GM23338 (cell line): ENCODE measurements at regions not wholly inside any gene's neighbourhood (a gene's known extent, or its start where the extent isn't known, plus 50 kb on each side); places are given as distances from the start of the nearest gene placed in this dataset.

Experiments
- ATAC-seq: fragments of 200-7000 bp; cut with Tn5 transposase; 3 replicates; pipeline ENCODE4 v1.9.1; 2020
- DNase-seq: peaks from one replicate; pipeline ENCODE4 v3.0.0-alpha.2; 2015; ENCODE audit warnings: low spot score
- H2AFZ ChIP-seq: fragments of 200-600 bp; sonication (generic); 2 replicates; pipeline ENCODE4 v1.8.0; 2016; ENCODE audit warnings: antibody characterized with exemption, mild to moderate bottlenecking, moderate library complexity
- H3F3A ChIP-seq: fragments of 200-600 bp; sonication (generic); replicated peaks from 2 replicates; pipeline ENCODE4 v1.8.0; 2017; ENCODE audit warnings: antibody characterized with exemption, mixed run types, low read depth
- H3K27ac ChIP-seq: fragments of 200-600 bp; sonication (generic); 2 replicates; pipeline ENCODE4 v1.6.1; 2016; ENCODE audit warnings: low read depth
- H3K27me3 ChIP-seq: fragments of 200-600 bp; sonication (generic); 2 replicates; pipeline ENCODE4 v1.8.0; 2016; ENCODE audit warnings: mild to moderate bottlenecking, mixed run types, moderate library complexity; ENCODE audit not compliant: insufficient read depth
- H3K36me3 ChIP-seq: fragments of 200-600 bp; sonication (generic); 2 replicates; pipeline ENCODE4 v1.8.0; 2016; ENCODE audit warnings: mild to moderate bottlenecking; ENCODE audit not compliant: insufficient read depth
- H3K4me1 ChIP-seq: fragments of 200-600 bp; sonication (generic); 2 replicates; pipeline ENCODE4 v1.8.0; 2016; ENCODE audit warnings: mild to moderate bottlenecking, moderate library complexity; ENCODE audit not compliant: insufficient read depth
- H3K4me2 ChIP-seq: fragments of 200-600 bp; sonication (generic); 2 replicates; pipeline ENCODE4 v1.7.1; 2017; ENCODE audit warnings: mixed run types
- H3K4me3 ChIP-seq: fragments of 200-600 bp; sonication (generic); 2 replicates; pipeline ENCODE4 v1.6.1; 2016; ENCODE audit warnings: mixed run types
- H3K79me2 ChIP-seq: fragments of 200-600 bp; sonication (generic); replicated peaks from 2 replicates; pipeline ENCODE4 v1.8.0; 2017; ENCODE audit warnings: mild to moderate bottlenecking; ENCODE audit not compliant: insufficient read depth
- H3K9me2 ChIP-seq: fragments of 200-600 bp; sonication (generic); 2 replicates; pipeline ENCODE4 v1.8.0; 2017; ENCODE audit not compliant: insufficient read depth
- H4K20me1 ChIP-seq: fragments of 200-600 bp; sonication (generic); replicated peaks from 2 replicates; pipeline ENCODE4 v1.8.0; 2017; ENCODE audit warnings: mild to moderate bottlenecking; ENCODE audit not compliant: insufficient read depth
- H3K27ac Mint-ChIP-seq: 2 replicates; pipeline ENCODE4 v1.8.0; 2020; ENCODE audit warnings: inconsistent platforms, mild to moderate bottlenecking, moderate library complexity, mixed read lengths
- H3K27me3 Mint-ChIP-seq: 3 replicates; pipeline ENCODE4 v1.8.0; 2022; ENCODE audit warnings: low read depth, mild to moderate bottlenecking, moderate library complexity, mixed read lengths, inconsistent platforms; ENCODE audit not compliant: insufficient read depth, poor library complexity
- H3K36me3 Mint-ChIP-seq: 3 replicates; pipeline ENCODE4 v1.8.0; 2021; ENCODE audit warnings: low read depth, mild to moderate bottlenecking, inconsistent platforms, moderate library complexity, mixed read lengths
- H3K4me1 Mint-ChIP-seq: 3 replicates; pipeline ENCODE4 v1.8.0; 2020; ENCODE audit warnings: mild to moderate bottlenecking, inconsistent platforms, mixed read lengths
- H3K4me3 Mint-ChIP-seq: 3 replicates; pipeline ENCODE4 v1.8.0; 2021; ENCODE audit warnings: moderate library complexity, mild to moderate bottlenecking, inconsistent platforms, mixed read lengths
- H3K9me3 Mint-ChIP-seq: 3 replicates; pipeline ENCODE4 v1.8.0; 2020; ENCODE audit warnings: moderate library complexity, mild to moderate bottlenecking, inconsistent platforms, mixed read lengths
- CREB1 ChIP-seq: fragments of 250-450 bp; sonication (Bioruptor Pico); IDR thresholded peaks from 2 replicates; pipeline ENCODE4 v1.5.0; 2020; ENCODE audit warnings: low read depth, mild to moderate bottlenecking, moderate library complexity
- EZH2 ChIP-seq: fragments of 200-600 bp; sonication (generic); IDR thresholded peaks from one replicate; pipeline ENCODE4 v1.8.0; 2017; ENCODE audit warnings: antibody characterized with exemption, mild to moderate bottlenecking, low read depth; ENCODE audit not compliant: unreplicated experiment
- EZH2phosphoT487 ChIP-seq: fragments of 200-600 bp; sonication (generic); IDR thresholded peaks from one replicate; pipeline ENCODE4 v1.8.1; 2018; ENCODE audit warnings: antibody characterized with exemption; ENCODE audit not compliant: unreplicated experiment
- JUNB ChIP-seq: IDR thresholded peaks from one replicate; pipeline ENCODE4 v1.6.1; 2016; ENCODE audit warnings: antibody characterized with exemption; ENCODE audit not compliant: unreplicated experiment
- NANOG ChIP-seq: IDR thresholded peaks from 2 replicates; pipeline ENCODE4 v1.6.1; 2016; ENCODE audit warnings: antibody characterized with exemption, borderline replicate concordance
- POLR2AphosphoS5 ChIP-seq: IDR thresholded peaks from 2 replicates; pipeline ENCODE4 v1.6.1; 2016; ENCODE audit warnings: antibody characterized with exemption, low read depth
- STAT1 ChIP-seq: IDR thresholded peaks from one replicate; pipeline ENCODE4 v1.6.1; 2016; ENCODE audit warnings: antibody characterized with exemption; ENCODE audit not compliant: unreplicated experiment
- ZNF114 ChIP-seq: fragments of 250-450 bp; sonication (Bioruptor Pico); IDR thresholded peaks from 2 replicates; pipeline ENCODE4 v1.5.0; 2020; ENCODE audit warnings: mild to moderate bottlenecking, moderate library complexity
- ZNF331 ChIP-seq: fragments of 250-450 bp; sonication (Bioruptor Pico); IDR thresholded peaks from 2 replicates; pipeline ENCODE4 v1.5.0; 2020; ENCODE audit warnings: low read depth, mild to moderate bottlenecking, moderate library complexity
- TF ChIP-seq, protein P1 (sequence below), 2 experiments: fragments of 200-600 bp in 1 of 2; sonication (generic) in 1 of 2; conservative IDR thresholded peaks; 2 replicates each; pipeline versions ENCODE4 v1.5.1 to v1.6.1; 2016 to 2017; ENCODE audit warnings: antibody characterized with exemption in 2 of 2, low read depth in 2 of 2, mild to moderate bottlenecking in 2 of 2, moderate library complexity in 1 of 2
- TF ChIP-seq, protein P2 (sequence below): fragments of 250-450 bp; sonication (Bioruptor Pico); IDR thresholded peaks from 2 replicates; pipeline ENCODE4 v1.5.0; 2020; ENCODE audit warnings: mild to moderate bottlenecking, moderate library complexity
- TF ChIP-seq, protein P3 (sequence below): IDR thresholded peaks from one replicate; pipeline ENCODE4 v1.6.1; 2018; ENCODE audit warnings: antibody characterized with exemption; ENCODE audit not compliant: unreplicated experiment

GRCh38 chr1:115218699-115219098 lies 119.3 kb downstream of the NGF start (continued):
- TF ChIP-seq EZH2phosphoT487 (no peak), NANOG (no peak), CREB1 (no peak)

- Histone ChIP-seq H3K36me3 (no peaks in the 10 kb centered on the region), H2AFZ (no peak overlapping the region), H3F3A (no peaks in the 10 kb centered on the region), H3K4me2 (no peak overlapping the region), H3K9me2 (peaks cover 18% of the 10 kb centered on the region), H3K4me1 (peaks cover 18% of the 10 kb centered on the region), H3K27ac (no peak overlapping the region), H3K79me2 (no peaks in the 10 kb centered on the region), H3K4me3 (no peak overlapping the region), H3K27me3 (no peaks in the 10 kb centered on the region), H4K20me1 (no peaks in the 10 kb centered on the region)
- TF ChIP-seq POLR2AphosphoS5 (no peak), CREB1 (no peak), ZNF114 (CRISPR knock-in tag) (no peak), EZH2 (no peak), ZNF331 (no peak), EZH2phosphoT487 (no peak), STAT1 (no peak), JUNB (no peak)
- TF ChIP-seq, protein P1, sequence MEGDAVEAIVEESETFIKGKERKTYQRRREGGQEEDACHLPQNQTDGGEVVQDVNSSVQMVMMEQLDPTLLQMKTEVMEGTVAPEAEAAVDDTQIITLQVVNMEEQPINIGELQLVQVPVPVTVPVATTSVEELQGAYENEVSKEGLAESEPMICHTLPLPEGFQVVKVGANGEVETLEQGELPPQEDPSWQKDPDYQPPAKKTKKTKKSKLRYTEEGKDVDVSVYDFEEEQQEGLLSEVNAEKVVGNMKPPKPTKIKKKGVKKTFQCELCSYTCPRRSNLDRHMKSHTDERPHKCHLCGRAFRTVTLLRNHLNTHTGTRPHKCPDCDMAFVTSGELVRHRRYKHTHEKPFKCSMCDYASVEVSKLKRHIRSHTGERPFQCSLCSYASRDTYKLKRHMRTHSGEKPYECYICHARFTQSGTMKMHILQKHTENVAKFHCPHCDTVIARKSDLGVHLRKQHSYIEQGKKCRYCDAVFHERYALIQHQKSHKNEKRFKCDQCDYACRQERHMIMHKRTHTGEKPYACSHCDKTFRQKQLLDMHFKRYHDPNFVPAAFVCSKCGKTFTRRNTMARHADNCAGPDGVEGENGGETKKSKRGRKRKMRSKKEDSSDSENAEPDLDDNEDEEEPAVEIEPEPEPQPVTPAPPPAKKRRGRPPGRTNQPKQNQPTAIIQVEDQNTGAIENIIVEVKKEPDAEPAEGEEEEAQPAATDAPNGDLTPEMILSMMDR (conservative IDR thresholded peaks at IDR 0.05; ENCODE audit: low read depth in 2 of 2), result no peak
- TF ChIP-seq, protein P2, sequence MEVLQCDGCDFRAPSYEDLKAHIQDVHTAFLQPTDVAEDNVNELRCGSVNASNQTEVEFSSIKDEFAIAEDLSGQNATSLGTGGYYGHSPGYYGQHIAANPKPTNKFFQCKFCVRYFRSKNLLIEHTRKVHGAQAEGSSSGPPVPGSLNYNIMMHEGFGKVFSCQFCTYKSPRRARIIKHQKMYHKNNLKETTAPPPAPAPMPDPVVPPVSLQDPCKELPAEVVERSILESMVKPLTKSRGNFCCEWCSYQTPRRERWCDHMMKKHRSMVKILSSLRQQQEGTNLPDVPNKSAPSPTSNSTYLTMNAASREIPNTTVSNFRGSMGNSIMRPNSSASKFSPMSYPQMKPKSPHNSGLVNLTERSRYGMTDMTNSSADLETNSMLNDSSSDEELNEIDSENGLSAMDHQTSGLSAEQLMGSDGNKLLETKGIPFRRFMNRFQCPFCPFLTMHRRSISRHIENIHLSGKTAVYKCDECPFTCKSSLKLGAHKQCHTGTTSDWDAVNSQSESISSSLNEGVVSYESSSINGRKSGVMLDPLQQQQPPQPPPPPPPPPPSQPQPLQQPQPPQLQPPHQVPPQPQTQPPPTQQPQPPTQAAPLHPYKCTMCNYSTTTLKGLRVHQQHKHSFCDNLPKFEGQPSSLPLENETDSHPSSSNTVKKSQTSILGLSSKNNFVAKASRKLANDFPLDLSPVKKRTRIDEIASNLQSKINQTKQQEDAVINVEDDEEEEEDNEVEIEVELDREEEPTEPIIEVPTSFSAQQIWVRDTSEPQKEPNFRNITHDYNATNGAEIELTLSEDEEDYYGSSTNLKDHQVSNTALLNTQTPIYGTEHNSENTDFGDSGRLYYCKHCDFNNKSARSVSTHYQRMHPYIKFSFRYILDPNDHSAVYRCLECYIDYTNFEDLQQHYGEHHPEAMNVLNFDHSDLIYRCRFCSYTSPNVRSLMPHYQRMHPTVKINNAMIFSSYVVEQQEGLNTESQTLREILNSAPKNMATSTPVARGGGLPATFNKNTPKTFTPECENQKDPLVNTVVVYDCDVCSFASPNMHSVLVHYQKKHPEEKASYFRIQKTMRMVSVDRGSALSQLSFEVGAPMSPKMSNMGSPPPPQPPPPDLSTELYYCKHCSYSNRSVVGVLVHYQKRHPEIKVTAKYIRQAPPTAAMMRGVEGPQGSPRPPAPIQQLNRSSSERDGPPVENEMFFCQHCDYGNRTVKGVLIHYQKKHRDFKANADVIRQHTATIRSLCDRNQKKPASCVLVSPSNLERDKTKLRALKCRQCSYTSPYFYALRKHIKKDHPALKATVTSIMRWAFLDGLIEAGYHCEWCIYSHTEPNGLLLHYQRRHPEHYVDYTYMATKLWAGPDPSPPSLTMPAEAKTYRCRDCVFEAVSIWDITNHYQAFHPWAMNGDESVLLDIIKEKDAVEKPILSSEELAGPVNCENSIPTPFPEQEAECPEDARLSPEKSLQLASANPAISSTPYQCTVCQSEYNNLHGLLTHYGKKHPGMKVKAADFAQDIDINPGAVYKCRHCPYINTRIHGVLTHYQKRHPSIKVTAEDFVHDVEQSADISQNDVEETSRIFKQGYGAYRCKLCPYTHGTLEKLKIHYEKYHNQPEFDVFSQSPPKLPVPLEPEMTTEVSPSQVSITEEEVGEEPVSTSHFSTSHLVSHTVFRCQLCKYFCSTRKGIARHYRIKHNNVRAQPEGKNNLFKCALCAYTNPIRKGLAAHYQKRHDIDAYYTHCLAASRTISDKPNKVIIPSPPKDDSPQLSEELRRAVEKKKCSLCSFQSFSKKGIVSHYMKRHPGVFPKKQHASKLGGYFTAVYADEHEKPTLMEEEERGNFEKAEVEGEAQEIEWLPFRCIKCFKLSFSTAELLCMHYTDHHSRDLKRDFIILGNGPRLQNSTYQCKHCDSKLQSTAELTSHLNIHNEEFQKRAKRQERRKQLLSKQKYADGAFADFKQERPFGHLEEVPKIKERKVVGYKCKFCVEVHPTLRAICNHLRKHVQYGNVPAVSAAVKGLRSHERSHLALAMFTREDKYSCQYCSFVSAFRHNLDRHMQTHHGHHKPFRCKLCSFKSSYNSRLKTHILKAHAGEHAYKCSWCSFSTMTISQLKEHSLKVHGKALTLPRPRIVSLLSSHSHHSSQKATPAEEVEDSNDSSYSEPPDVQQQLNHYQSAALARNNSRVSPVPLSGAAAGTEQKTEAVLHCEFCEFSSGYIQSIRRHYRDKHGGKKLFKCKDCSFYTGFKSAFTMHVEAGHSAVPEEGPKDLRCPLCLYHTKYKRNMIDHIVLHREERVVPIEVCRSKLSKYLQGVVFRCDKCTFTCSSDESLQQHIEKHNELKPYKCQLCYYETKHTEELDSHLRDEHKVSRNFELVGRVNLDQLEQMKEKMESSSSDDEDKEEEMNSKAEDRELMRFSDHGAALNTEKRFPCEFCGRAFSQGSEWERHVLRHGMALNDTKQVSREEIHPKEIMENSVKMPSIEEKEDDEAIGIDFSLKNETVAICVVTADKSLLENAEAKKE (CRISPR knock-in tag), result no peak
- TF ChIP-seq, protein P3, sequence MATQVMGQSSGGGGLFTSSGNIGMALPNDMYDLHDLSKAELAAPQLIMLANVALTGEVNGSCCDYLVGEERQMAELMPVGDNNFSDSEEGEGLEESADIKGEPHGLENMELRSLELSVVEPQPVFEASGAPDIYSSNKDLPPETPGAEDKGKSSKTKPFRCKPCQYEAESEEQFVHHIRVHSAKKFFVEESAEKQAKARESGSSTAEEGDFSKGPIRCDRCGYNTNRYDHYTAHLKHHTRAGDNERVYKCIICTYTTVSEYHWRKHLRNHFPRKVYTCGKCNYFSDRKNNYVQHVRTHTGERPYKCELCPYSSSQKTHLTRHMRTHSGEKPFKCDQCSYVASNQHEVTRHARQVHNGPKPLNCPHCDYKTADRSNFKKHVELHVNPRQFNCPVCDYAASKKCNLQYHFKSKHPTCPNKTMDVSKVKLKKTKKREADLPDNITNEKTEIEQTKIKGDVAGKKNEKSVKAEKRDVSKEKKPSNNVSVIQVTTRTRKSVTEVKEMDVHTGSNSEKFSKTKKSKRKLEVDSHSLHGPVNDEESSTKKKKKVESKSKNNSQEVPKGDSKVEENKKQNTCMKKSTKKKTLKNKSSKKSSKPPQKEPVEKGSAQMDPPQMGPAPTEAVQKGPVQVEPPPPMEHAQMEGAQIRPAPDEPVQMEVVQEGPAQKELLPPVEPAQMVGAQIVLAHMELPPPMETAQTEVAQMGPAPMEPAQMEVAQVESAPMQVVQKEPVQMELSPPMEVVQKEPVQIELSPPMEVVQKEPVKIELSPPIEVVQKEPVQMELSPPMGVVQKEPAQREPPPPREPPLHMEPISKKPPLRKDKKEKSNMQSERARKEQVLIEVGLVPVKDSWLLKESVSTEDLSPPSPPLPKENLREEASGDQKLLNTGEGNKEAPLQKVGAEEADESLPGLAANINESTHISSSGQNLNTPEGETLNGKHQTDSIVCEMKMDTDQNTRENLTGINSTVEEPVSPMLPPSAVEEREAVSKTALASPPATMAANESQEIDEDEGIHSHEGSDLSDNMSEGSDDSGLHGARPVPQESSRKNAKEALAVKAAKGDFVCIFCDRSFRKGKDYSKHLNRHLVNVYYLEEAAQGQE, result no peak
- Mint-ChIP-seq H3K36me3 (no peaks in the 10 kb centered on the region), H3K4me1 (peaks cover 29% of the 10 kb centered on the region), H3K4me3 (no peak overlapping the region), H3K27me3 (peaks cover 6% of the 10 kb centered on the region), H3K9me3 (no peaks in the 10 kb centered on the region), H3K27ac (no peak overlapping the region)
- no peak for DNase-seq
- no peak for ATAC-seq
Observed at GRCh38 chr1:115218034-115218405, 120.0 kb downstream of the NGF start.
